Parathyroid adenoma (tissue), 2 donors: ENCODE measurements at regions not wholly inside any gene's neighbourhood (a gene's known extent, or its start where the extent isn't known, plus 50 kb on each side); places are given as distances from the start of the nearest gene placed in this dataset.

Experiments
- H2AFZ ChIP-seq: fragments of 300-600 bp; sonication (generic); one replicate; pipeline ENCODE4 v1.7.0; 2017; ENCODE audit warnings: antibody characterized with exemption, mild to moderate bottlenecking
- H3K27ac ChIP-seq: fragments of 300-600 bp; sonication (generic); one replicate; pipeline ENCODE4 v1.7.0; 2017
- H3K27me3 ChIP-seq: fragments of 300-600 bp; sonication (generic); one replicate; pipeline ENCODE4 v1.7.0; 2017; ENCODE audit warnings: low read length; ENCODE audit not compliant: control insufficient read depth, insufficient read depth
- H3K36me3 ChIP-seq: fragments of 300-600 bp; sonication (generic); one replicate; pipeline ENCODE4 v1.7.0; 2017; ENCODE audit warnings: low read length; ENCODE audit not compliant: control insufficient read depth, insufficient read depth
- H3K4me1 ChIP-seq: fragments of 300-600 bp; sonication (generic); one replicate; pipeline ENCODE4 v1.7.0; 2017; ENCODE audit warnings: control low read depth
- H3K4me2 ChIP-seq: fragments of 300-600 bp; sonication (generic); one replicate; pipeline ENCODE4 v1.7.0; 2017; ENCODE audit warnings: low read length
- H3K4me3 ChIP-seq: fragments of 300-600 bp; sonication (generic); one replicate; pipeline ENCODE4 v1.7.0; 2017; ENCODE audit warnings: low read depth, low read length
- H3K79me2 ChIP-seq: fragments of 300-600 bp; sonication (generic); one replicate; pipeline ENCODE4 v1.7.0; 2017; ENCODE audit warnings: control low read depth
- H3K9ac ChIP-seq: fragments of 300-600 bp; sonication (generic); one replicate; pipeline ENCODE4 v1.7.0; 2017; ENCODE audit warnings: mild to moderate bottlenecking
- H3K9me3 ChIP-seq: fragments of 300-600 bp; sonication (generic); one replicate; pipeline ENCODE4 v1.7.0; 2017; ENCODE audit warnings: low read length; ENCODE audit not compliant: control insufficient read depth
- CTCF ChIP-seq: fragments of 300-600 bp; sonication (generic); IDR thresholded peaks from one replicate; pipeline ENCODE4 v1.7.0; 2017; ENCODE audit warnings: antibody characterized with exemption, mild to moderate bottlenecking
- donor health status: primary hyperparathyroidism.

DNA sequence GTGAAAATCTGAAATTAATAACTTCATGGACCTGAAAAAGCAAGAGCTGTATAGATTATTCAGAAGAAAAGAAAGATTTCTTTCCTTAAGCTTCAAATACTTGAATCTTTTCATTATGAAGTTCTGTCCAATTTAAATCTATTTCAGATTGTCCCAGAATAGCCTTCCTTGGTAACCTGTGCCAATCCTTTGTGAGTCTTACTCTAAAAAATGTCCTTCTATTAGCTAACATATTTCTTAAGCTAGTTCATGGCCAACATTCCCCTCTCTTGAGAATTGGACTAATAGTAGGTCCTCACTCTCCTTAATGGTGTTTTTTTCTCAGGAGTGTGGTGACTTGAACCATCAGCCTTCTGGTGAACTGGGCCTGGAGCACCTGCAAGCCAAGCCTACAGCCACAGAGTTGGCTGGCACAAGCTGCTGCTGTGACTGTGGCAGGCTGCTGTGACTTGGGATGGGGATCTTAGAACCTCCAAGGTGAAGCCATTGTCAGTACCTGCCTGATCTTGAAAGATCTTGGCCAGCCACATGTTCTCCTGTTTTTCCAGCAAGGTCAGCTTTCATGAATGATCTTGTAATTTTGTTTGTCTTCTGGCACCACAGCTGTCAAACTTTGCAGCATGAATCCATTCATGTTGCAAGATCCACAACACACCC lies 262.6 kb upstream of the MAP3K1 start:
- Histone ChIP-seq H3K36me3 (no peaks in the 10 kb centered on the region), H3K27ac (no peak overlapping the region)

GRCh38 chr5:56550227-56550626 lies 265.1 kb upstream of the MAP3K1 start:
- no peak overlapping the region for H3K4me2 ChIP-seq
- H3K4me1 ChIP-seq, result no peaks in the 10 kb centered on the region
- no peaks in the 10 kb centered on the region for H3K9me3 ChIP-seq
- H3K36me3 ChIP-seq, result no peaks in the 10 kb centered on the region
- no peak overlapping the region for H3K9ac ChIP-seq
- H3K27ac ChIP-seq, result no peak overlapping the region
- H3K27me3 ChIP-seq, result no peaks in the 10 kb centered on the region
- TF ChIP-seq CTCF, result no peak
- no peak overlapping the region for H3K4me3 ChIP-seq
- no peaks in the 10 kb centered on the region for H3K79me2 ChIP-seq
- no peak overlapping the region for H2AFZ ChIP-seq

More for the DNA sequence above, 262.6 kb upstream of the MAP3K1 start:
- Histone ChIP-seq H3K9me3 (no peaks in the 10 kb centered on the region), H3K4me2 (no peak overlapping the region), H3K4me3 (no peak overlapping the region), H3K4me1 (no peaks in the 10 kb centered on the region), H3K27me3 (no peaks in the 10 kb centered on the region), H2AFZ (no peak overlapping the region), H3K79me2 (no peaks in the 10 kb centered on the region), H3K9ac (no peak overlapping the region)
- no peak for TF ChIP-seq CTCF

DNA sequence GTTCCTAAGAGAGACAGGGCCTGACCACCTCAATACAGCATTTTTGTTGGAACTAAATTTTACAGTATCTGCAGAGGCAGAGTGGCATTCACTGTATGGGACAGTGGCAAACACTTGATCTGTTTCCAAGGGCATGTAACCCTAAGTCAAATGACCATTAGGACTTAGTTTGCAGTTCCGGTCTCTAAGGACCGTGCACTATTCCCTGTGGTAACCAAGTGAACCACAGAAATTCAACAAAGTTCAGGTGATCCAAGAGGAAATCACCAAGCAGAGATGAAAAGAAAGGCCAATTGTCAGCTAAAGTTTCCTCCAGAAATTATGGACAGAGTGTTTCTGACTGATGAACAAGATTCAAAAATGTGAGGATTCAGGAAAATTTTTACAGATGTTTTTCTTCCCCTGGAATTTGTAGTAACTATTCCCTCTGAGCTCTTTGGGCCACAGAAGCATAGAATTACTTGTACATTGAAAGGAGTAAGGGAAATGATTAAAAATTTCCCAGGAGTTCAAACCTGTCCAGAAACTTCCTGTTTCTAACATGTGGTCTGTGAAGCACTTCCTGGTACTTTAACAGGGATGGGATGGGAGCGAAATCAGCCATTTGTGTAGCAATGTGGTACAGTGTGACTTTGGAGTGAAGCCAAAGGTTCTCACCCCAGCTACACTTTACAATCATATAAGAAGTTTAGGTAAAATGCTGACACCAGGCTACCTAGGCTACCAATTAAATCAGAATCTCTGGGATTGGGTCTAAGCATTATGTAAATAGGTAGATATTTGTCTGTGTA lies 266.1 kb upstream of the MAP3K1 start:
- no peak overlapping the region for H3K27ac ChIP-seq
- no peak overlapping the region for H3K4me3 ChIP-seq
- no peaks in the 10 kb centered on the region for H3K27me3 ChIP-seq
- no peak for TF ChIP-seq CTCF
- no peaks in the 10 kb centered on the region for H3K4me1 ChIP-seq
- no peak overlapping the region for H2AFZ ChIP-seq
- H3K79me2 ChIP-seq, result no peaks in the 10 kb centered on the region
- H3K9ac ChIP-seq, result no peak overlapping the region
- no peaks in the 10 kb centered on the region for H3K36me3 ChIP-seq
- H3K9me3 ChIP-seq, result no peaks in the 10 kb centered on the region
- no peak overlapping the region for H3K4me2 ChIP-seq

- no peak overlapping the region for H3K27ac ChIP-seq
Observed at GRCh38 chr5:56545016-56545415, 270.3 kb upstream of the MAP3K1 start.

More at GRCh38 chr5:56545016-56545415, 270.3 kb upstream of the MAP3K1 start:
- H3K4me2 ChIP-seq, result no peak overlapping the region
- H3K4me3 ChIP-seq, result no peak overlapping the region
- no peaks in the 10 kb centered on the region for H3K4me1 ChIP-seq
- H3K27me3 ChIP-seq, result no peaks in the 10 kb centered on the region
- no peak for TF ChIP-seq CTCF
- no peak overlapping the region for H3K9ac ChIP-seq
- no peaks in the 10 kb centered on the region for H3K79me2 ChIP-seq
- H2AFZ ChIP-seq, result peak overlapping the region; percentile 16
- H3K9me3 ChIP-seq, result no peaks in the 10 kb centered on the region
- no peaks in the 10 kb centered on the region for H3K36me3 ChIP-seq
